22Rv1 (cell line): ENCODE measurements at regions not wholly inside any gene's neighbourhood (a gene's known extent, or its start where the extent isn't known, plus 50 kb on each side); places are given as distances from the start of the nearest gene placed in this dataset.
"Not testable (repeated sequence)": the region's sequence is repeated elsewhere in the genome, so short reads cannot be mapped to it uniquely, and the experiment has no call there.

Experiments used
- ZFX ChIP-seq: fragments of 450-650 bp; IDR thresholded peaks from 2 replicates; pipeline ENCODE4 v1.6.1; 2017; ENCODE audit warnings: antibody characterized with exemption, borderline replicate concordance
- TF ChIP-seq, protein P1 (sequence below): fragments of 450-650 bp; IDR thresholded peaks from 2 replicates; pipeline ENCODE4 v1.5.1; 2017; ENCODE audit warnings: mild to moderate bottlenecking

DNA sequence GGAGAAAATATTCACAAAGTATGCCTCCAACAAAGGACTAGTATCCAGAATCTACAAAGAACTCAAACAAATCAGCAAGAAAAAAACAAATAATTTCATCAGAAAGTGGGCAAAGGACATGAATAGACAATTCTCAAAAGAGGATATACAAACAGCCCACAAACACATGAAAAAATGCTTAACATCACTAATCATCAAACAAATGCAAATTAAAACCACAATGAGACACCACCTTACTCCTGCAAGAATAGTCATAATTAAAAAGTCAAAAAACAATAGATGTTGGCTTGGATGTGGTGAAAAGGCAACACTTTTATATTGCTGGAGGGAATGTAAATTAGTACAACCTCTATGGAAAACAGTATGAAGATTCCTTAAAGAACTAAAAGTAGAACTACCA, 63.8 kb upstream of the IKZF1 start:
- TF ChIP-seq, protein P1, sequence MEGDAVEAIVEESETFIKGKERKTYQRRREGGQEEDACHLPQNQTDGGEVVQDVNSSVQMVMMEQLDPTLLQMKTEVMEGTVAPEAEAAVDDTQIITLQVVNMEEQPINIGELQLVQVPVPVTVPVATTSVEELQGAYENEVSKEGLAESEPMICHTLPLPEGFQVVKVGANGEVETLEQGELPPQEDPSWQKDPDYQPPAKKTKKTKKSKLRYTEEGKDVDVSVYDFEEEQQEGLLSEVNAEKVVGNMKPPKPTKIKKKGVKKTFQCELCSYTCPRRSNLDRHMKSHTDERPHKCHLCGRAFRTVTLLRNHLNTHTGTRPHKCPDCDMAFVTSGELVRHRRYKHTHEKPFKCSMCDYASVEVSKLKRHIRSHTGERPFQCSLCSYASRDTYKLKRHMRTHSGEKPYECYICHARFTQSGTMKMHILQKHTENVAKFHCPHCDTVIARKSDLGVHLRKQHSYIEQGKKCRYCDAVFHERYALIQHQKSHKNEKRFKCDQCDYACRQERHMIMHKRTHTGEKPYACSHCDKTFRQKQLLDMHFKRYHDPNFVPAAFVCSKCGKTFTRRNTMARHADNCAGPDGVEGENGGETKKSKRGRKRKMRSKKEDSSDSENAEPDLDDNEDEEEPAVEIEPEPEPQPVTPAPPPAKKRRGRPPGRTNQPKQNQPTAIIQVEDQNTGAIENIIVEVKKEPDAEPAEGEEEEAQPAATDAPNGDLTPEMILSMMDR = not testable (repeated sequence)
- not testable (repeated sequence) for TF ChIP-seq ZFX
